HG02852 (cell line): ENCODE measurements at regions not wholly inside any gene's neighbourhood (a gene's known extent, or its start where the extent isn't known, plus 50 kb on each side); places are given as distances from the start of the nearest gene placed in this dataset.
"Not testable (repeated sequence)": the region's sequence is repeated elsewhere in the genome, so short reads cannot be mapped to it uniquely, and the experiment has no call there.

ENCODE experiments used
- ATAC-seq: cut with Tn5 transposase; IDR thresholded peaks from one replicate; pipeline ENCODE4 v1.9.1; 2021; ENCODE audit warnings: mild to moderate bottlenecking, moderate library complexity; ENCODE audit not compliant: unreplicated experiment

GRCh38 chr18:8912348-8913326 lies 189.9 kb upstream of the NDUFV2 start:
- peak; percentile 73 for ATAC-seq

DNA sequence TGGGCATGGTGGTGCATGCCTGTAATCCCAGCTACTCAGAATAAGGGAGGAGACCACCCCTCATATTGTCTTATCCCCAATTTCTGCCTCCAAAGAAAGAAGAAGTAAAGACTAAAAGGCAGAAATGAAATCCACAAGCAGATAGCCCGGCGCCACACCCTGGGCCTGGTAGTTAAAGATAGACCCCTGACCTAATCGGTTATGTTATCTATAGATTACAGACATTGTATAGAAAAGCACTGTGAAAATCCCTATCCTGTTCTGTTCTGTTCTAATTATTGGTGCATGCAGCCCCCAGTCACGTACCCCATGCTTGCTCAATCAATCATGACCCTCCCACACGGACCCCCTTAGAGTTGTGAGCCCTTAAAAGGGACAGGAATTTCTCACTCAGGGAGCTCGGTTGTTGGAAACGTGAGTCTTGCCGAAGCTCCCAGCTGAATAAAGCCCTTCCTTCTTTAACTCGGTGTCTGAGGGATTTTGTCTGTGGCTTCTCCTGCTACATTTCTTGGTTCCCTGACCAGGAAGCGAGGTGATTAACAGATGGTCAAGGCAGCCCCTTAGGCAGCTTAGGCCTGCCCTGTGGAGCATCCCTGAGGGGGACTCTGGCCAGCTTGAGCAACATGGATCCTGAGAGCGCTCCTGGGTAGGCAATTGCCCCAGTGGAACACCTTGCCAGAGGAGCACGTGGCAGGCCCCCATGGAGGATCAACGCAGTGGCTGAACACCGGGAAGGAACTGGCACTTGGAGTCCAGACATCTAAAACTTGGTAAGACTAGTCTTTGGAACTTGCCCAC lies 188.7 kb upstream of the NDUFV2 start:
- ATAC-seq = not testable (repeated sequence)

- not testable (repeated sequence) for ATAC-seq
Observed at GRCh38 chr18:8914404-8915264, 187.9 kb upstream of the NDUFV2 start.

DNA sequence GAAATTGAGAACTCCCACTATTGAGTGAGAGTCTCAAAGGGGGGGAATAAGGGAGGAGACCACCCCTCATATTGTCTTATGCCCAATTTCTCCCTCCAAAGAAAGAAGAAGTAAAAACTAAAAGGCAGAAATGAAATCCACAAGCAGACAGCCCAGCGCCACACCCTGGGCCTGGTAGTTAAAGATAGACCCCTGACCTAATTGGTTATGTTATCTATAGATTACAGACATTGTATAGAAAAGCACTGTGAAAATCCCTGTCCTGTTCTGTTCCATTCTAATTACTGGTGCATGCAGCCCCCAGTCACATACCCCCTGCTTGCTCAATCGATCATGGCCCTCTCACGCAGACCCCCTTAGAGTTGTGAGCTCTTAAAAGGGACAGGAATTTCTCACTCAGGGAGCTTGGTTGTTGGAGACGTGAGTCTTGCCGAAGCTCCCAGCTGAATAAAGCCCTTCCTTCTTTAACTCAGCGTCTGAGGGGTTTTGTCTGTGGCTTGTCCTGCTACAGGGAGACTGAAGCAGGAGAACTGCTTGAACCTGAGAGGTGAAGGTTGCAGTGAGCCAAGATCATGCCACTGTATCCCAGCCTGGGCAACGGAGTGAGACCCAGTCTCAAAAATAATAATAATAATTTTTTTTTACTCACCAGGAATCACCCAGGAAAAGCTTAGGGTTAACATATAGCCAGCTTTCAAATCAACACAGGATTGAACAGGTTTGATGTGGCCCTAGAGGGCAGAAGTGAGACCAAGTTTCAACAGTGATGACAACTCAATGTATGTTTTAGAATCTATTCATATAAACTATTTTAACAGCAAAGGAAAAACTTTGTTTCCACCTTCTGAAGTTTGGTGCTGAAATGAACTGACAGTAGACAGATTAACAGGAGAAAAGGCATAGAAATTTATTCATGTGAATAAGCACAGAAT lies 181.4 kb upstream of the NDUFV2 start:
- not testable (repeated sequence) for ATAC-seq

DNA sequence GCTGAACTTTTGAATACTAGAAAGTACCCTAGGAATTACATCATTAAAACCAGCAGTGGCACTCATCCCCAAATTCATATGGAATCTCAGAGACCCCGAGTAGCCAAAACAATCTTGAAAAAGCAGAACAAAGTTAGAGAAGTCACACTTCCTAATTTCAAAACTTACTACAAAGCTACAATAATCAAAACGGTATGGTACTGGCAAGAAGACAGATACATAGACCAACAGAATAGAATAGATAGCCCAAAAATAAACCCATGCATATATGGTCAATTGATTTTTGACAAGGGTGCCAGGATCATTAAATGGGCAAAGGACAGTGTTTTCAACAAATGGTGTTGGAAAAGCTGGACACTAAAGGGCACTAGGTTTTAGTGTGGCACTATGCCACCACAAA lies 176.0 kb upstream of the NDUFV2 start:
- no peak for ATAC-seq

DNA sequence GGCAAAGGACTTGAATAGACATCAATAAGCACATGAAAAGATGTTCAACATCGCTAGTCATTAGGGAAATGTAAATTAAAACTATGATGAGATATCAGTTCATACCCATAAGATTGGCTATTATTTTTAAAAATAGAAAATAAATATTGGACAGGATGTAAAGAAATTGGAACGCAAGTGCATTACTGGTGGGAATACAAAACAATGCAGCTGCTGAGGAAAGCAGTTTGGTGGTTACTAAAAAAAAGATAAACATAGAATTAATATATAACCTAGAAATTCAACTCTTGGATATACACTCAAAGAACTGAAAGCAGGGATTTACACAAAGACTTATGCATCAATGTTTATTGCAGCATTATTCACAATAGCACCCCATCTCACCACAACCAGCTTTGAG lies 174.5 kb upstream of the NDUFV2 start:
- no peak for ATAC-seq

GRCh38 chr18:8928847-8929780 lies 173.4 kb upstream of the NDUFV2 start:
- no peak for ATAC-seq

DNA sequence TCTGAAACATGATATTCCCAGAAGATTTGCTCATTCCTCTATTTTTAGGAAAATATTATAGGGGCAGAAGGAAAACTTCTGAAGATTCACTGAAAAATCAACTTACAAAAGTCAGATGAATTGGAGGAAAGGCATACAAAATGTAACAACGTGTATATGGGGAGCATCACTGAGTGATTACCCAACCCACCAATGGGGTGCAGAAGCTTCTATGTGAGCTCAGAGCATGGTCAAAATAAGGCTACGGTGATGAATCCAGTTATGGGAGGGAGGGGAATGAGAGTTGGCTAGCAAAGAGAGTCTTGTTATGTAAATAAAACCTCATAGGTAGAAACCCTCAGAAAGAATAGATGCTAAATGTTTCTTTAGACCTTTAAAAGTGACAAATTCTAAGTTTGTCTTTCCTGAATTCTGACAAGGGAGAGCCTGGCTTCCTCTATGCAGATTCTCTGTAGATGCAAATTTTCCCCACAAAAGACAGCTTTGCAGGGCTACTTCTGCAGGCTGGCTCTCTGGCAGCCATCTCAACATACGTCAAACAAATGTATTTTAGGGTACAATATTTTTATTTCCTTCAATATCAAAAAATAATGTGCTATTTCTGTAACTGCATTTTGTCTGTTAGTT lies 171.4 kb upstream of the NDUFV2 start:
- ATAC-seq = no peak

DNA sequence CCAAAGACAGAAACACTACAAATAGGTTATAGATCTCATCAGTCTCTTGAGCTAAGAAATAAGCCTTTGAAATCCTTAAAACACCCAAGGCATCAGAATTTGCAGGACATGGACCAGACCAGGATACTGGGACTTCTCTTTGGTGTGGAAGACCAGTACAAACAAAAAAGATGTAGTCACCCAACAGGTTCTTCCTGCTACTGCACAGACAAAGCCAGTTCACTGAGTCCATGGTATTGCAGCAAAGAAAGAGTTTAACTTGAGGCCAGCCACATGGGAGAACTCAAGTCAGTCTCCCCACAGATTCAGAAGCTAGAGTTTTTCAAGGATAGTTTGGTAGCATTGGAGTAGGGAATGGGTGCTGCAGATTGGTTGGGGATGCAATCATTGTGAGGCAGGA lies 169.6 kb upstream of the NDUFV2 start:
- ATAC-seq = no peak

DNA sequence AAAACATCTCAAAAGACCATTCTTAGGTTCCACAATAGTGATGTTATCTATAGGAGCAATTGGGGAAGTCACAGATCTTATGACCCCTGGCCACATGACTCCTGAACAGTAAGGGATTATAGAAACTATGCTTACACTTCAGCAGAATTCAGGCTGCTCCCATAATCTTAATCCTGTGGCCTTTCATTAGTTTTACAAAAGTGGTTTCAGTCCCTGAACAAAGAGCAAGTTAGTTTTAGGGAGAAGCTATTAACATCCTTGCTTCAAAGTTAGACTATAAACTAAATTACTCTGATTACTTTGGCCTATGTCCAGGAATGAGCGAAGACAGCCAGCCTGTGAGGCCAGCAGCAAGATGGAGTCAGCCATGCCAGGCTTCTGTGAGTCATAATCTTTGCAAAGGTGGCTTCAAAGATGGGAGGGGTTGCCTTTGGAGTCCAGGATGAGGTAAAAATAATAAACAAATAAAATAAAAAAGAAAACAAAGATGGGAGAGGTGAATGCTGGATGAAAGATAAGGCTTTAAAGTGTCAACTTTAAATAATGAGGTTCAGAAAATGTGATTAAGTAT lies 168.7 kb upstream of the NDUFV2 start:
- ATAC-seq = no peak

- ATAC-seq = not testable (repeated sequence)
Observed at GRCh38 chr18:8935346-8935745, 167.2 kb upstream of the NDUFV2 start.

- ATAC-seq = no peak
Observed at GRCh38 chr18:8936619-8937018, 165.9 kb upstream of the NDUFV2 start.

GRCh38 chr18:8937160-8938094 lies 165.1 kb upstream of the NDUFV2 start:
- ATAC-seq = no peak

- ATAC-seq = no peak
Observed at GRCh38 chr18:8938817-8939216, 163.7 kb upstream of the NDUFV2 start.

- no peak for ATAC-seq
Observed at GRCh38 chr18:8942021-8942908, 160.2 kb upstream of the NDUFV2 start.
